AG09319 (cell line): ENCODE measurements at regions not wholly inside any gene's neighbourhood (a gene's known extent, or its start where the extent isn't known, plus 50 kb on each side); places are given as distances from the start of the nearest gene placed in this dataset.
"Not testable (repeated sequence)": the region's sequence is repeated elsewhere in the genome, so short reads cannot be mapped to it uniquely, and the experiment has no call there.

Source experiments
- DNase-seq: peaks from one replicate; pipeline ENCODE4 v3.0.0-alpha.2; 2010; ENCODE audit warnings: low read depth; ENCODE audit errors: extremely low read depth
- TF ChIP-seq, protein P1 (sequence below): IDR thresholded peaks from 2 replicates; pipeline ENCODE4 v1.5.1; 2011; ENCODE audit warnings: low read depth, mild to moderate bottlenecking, inconsistent platforms, low read length, moderate library complexity

DNA sequence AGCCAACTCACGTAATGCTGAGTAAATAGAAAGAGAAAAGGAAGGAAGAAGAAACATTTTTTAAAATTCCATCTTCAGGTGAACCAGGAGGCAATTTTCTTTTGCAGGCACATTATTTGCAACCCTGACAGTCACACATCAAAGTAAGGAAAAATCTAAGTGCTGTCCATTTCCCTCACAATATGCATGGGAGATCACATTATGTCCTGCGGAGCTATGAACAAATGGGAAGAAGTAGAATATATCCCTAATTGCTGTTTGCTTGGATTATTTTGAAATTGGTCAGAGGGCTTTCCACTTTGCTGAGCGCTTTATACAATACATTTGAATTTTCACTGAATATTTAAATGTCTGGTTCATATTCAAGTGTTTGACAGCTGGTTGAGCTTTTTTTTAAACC is 133.8 kb upstream of the API5 start:
- TF ChIP-seq, protein P1, sequence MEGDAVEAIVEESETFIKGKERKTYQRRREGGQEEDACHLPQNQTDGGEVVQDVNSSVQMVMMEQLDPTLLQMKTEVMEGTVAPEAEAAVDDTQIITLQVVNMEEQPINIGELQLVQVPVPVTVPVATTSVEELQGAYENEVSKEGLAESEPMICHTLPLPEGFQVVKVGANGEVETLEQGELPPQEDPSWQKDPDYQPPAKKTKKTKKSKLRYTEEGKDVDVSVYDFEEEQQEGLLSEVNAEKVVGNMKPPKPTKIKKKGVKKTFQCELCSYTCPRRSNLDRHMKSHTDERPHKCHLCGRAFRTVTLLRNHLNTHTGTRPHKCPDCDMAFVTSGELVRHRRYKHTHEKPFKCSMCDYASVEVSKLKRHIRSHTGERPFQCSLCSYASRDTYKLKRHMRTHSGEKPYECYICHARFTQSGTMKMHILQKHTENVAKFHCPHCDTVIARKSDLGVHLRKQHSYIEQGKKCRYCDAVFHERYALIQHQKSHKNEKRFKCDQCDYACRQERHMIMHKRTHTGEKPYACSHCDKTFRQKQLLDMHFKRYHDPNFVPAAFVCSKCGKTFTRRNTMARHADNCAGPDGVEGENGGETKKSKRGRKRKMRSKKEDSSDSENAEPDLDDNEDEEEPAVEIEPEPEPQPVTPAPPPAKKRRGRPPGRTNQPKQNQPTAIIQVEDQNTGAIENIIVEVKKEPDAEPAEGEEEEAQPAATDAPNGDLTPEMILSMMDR: no peak

DNA sequence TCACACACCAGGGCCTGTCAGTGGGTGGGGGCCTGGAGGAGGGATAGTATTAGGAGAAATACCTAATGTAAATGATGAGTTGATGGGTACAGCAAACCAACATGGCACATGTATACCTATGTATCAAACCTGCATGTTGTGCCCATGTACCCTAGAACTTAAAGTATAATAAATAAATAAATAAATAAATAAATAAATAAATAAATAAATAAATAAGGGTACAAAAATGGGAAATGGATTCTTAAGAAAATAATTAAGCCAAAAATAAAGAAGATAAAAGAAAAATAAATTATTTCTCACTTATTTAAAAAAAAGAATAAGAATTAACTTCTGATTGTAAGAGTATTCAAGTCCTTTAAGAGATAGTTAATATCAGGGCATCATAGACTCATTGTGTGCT is 117.3 kb upstream of the API5 start:
- not testable (repeated sequence) for DNase-seq

More for the DNA sequence above, 133.8 kb upstream of the API5 start:
- DNase-seq: no peak

DNA sequence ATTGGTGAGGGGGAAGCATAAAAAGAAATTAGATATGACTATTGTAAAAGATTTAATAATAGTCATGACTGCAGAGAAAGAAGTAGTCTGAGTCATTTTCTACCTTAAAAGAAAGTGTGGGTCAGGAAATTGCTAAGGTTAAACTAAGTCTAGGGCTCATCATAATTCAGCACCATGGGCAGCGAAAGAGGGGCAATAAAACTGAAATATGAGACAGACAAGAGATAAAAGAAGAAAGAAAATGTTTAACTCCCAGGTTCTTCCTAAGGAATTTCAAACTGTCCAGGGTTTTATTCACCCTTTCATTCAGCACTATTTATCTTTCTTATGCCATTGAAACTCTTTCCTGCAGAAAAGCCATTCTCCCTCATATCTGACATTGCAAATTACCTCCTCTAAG is 114.4 kb upstream of the API5 start:
- DNase-seq: no peak
- TF ChIP-seq, protein P1: no peak

DNA sequence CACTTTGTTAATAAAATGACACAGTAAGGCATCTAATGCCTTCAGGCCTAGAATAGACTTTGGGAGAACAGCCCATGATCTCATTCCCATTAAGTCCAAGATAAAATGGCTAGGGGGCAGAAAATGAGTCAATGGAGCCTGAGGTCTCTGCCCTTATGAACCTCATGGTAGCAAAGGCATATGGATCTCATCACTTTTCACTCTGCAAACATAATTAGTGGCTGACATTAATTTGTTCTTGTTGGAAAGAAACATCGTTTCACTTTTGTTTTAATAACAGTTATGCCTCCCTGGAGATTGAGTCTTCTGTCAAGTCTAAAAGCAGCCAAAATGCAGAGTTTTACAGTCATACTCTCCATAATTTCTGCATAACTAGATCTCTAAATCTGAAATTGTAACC is 111.8 kb upstream of the API5 start:
- TF ChIP-seq, protein P1: no peak
- no peak for DNase-seq

DNA sequence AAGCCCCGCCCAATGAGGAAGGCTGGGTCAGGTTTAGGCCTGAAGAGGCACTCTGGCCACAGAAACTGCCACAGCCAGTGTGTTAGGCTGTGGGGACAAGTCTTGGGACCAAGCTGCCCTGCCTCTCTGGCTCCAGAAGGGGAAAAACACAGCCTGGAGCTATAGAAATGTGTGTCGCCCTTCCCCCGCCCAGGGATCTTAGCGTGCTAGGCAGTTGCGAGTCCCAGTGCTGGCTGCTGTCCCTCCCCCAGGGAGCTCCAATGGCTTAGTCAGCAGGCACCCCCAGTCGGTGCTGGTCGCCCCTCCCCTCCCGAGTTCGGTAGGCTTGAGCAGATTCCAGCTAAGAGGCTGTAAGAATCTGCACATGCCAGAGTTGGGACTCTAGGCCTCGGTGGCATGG is 99.5 kb upstream of the API5 start:
- TF ChIP-seq, protein P1: no peak
- DNase-seq: no peak

DNA sequence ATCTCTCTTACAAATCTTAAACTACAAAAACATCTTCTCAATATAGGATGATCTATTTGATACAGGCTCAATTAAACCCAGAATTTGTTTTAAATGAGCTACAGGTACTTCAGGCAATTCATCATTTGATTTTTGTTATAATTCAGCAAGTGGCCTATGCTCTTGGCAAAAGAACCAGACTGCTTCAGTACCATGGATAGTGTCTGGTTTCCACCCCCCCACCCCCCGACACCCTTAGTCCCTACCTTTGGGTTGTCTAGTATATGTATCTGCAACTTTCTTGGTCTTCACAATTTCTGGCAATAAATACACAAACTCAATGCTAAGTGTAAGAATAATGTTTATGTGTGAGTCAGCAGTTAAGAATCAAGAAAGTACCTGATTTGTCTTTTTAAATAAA is 97.3 kb upstream of the API5 start:
- DNase-seq: no peak
- TF ChIP-seq, protein P1: no peak

DNA sequence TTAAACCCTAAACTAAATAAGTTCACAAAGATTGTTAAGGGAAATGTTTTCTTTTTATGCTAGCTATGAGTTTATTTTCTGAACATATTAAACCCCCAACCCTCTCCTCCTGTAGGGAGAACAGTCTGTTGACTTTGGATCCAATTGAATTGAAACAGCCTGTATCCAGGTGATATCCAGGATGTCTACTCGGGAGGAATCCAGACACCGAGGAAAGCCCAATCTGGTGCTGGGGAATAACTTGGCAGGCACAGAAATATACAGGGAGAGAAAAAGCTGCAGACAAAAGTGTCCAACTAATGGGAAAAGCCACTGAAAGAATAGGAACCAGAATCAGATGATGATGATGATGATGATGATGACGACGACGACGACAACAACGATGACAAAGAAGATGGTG is 93.9 kb upstream of the API5 start:
- TF ChIP-seq, protein P1: no peak
- DNase-seq: no peak

DNA sequence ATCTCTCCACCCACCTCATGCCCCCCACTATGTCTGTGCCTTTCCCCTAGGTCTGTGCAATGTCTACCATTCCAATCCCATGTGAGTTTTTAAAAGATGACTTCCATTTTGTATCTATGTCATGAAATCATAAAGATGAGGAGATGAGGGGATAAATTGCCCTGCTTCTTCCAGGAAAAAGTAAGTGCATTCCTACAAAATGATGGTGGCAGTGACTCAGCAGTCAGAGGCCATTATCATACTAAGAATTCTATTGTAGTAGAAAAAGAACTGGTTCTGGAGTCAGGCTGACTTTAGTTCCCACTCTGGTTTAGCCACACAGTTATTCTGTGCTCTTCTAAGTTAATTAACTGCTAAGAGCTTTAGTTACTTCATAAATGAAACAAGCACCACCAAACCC is 89.6 kb upstream of the API5 start:
- TF ChIP-seq, protein P1: no peak
- DNase-seq: no peak
